Fibroblast of pulmonary artery (primary cell): ENCODE measurements at regions not wholly inside any gene's neighbourhood (a gene's known extent, or its start where the extent isn't known, plus 50 kb on each side); places are given as distances from the start of the nearest gene placed in this dataset.

Experiments used
- DNase-seq: peaks from one replicate; pipeline ENCODE4 v3.0.0-alpha.2; 2010; ENCODE audit warnings: low read depth
- H3K4me3 ChIP-seq: replicated peaks from 2 replicates; pipeline ENCODE4 v1.5.1; 2011; ENCODE audit warnings: low read depth, mild to moderate bottlenecking, control low read depth, low read length, moderate library complexity
- TF ChIP-seq, protein P1 (sequence below): IDR thresholded peaks from 2 replicates; pipeline ENCODE4 v1.5.1; 2011; ENCODE audit warnings: mild to moderate bottlenecking, control low read depth, low read length, inconsistent platforms; ENCODE audit errors: missing control alignments

DNA sequence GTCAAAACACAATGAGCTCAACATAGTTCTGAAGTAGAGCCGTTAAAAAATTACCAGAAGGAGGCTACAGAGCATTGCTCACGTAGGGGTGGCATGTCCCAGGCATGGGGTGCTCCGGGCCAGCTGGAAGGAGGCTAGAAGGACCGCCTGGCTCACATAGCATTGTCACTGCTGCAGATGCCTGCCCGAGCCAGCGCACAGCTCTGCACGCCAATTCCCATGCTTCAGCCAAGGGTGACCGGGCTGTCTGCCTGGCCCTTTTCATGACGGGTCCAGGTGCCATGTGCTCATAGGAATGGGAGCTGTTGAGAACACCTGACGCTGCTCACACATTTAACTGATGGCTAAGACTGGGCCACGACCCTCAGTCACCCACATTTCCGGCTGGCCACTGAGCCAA, 228.9 kb upstream of the FOXF1 start:
- H3K4me3 ChIP-seq: no peak overlapping the region
- no peak for DNase-seq
- TF ChIP-seq, protein P1, sequence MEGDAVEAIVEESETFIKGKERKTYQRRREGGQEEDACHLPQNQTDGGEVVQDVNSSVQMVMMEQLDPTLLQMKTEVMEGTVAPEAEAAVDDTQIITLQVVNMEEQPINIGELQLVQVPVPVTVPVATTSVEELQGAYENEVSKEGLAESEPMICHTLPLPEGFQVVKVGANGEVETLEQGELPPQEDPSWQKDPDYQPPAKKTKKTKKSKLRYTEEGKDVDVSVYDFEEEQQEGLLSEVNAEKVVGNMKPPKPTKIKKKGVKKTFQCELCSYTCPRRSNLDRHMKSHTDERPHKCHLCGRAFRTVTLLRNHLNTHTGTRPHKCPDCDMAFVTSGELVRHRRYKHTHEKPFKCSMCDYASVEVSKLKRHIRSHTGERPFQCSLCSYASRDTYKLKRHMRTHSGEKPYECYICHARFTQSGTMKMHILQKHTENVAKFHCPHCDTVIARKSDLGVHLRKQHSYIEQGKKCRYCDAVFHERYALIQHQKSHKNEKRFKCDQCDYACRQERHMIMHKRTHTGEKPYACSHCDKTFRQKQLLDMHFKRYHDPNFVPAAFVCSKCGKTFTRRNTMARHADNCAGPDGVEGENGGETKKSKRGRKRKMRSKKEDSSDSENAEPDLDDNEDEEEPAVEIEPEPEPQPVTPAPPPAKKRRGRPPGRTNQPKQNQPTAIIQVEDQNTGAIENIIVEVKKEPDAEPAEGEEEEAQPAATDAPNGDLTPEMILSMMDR: no peak

DNA sequence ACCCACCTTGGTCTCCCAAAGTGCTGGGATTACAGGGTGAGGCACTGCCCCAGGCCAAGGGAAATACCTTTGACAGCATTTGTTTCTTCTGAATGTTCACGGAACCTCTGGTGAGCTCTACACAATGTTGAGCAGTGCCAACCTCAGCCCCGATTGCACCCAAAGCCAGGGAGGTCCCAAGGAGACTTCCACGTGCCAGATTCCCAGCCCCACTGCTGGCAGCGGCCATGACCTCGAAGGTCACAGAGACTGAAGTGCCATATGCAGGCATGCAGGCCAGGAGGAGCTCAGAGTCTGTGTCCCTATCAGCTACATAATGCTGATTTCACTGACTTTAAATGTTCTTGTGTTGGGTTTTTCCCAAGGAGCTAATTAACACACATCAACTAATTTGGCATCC, 226.4 kb upstream of the FOXF1 start:
- no peak overlapping the region for H3K4me3 ChIP-seq
- no peak for DNase-seq
- TF ChIP-seq, protein P1: no peak

DNA sequence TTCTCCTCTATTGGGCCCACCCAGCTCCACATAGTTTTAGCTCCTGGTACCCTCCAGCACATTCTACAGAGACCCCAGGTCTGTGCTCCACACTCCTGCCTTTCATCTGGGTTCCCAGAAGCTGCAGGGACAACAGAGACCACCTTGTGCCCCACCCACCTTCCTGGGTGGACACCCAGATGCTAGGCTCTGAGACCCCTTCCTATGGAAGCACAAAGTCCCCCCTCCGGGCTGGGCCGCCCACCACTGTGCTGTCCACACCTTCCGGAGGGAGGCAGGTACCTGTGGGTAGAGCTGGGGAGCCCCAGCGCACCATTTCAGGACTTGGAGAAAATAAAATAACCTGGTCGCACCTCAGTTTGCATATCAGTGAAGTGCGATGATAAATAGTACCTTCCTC, 224.9 kb upstream of the FOXF1 start:
- no peak for DNase-seq
- H3K4me3 ChIP-seq: no peak overlapping the region
- TF ChIP-seq, protein P1: no peak

DNA sequence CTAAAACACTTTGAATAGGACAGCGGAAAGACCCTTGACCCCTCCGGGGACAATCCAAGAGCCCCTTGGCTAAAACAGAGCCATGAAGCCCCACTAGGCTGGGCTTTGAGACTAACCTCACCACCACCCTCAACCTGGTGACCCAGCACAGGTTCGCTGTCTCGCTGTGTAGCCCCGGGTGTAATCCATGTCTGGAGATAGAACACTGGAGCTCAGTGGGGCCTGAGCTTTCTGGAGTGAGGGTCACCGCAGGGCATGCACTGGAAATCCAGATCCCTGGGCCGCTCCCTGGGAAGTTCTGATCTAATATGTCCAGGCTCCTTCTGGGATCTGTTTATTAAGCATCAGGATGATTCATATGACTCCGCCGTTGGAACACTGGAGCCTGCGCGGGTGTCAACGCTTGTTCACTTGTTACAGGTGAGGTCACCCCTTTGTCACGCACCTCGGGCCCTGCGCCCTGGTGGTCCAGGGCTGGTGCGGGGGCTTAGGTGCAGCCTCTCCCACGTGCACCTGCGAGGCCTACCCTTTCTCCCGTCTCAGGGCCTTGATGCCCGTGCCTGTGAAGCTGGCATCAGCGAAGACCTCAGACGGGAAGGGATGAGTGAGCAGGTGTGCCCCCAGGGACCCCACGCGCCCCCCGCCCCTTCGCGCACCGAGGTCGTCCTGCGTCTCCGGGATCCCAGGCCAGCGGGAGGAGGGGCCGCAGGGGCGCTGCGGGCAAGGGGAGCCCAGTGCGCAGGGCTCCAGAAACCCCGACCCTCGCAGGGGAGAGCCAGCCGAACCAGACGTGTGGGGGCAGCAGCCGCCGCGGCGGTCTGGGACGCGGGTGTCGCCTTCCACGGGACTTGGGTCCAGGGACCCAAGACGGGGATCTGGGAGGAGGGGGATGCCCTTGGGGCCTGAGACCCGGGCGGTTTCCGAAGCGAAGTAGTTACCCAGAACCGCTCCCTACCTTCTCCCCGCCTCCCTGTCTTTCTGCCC, 224.1 kb upstream of the FOXF1 start:
- TF ChIP-seq, protein P1: no peak
- no peak for DNase-seq
- H3K4me3 ChIP-seq: no peak overlapping the region

DNA sequence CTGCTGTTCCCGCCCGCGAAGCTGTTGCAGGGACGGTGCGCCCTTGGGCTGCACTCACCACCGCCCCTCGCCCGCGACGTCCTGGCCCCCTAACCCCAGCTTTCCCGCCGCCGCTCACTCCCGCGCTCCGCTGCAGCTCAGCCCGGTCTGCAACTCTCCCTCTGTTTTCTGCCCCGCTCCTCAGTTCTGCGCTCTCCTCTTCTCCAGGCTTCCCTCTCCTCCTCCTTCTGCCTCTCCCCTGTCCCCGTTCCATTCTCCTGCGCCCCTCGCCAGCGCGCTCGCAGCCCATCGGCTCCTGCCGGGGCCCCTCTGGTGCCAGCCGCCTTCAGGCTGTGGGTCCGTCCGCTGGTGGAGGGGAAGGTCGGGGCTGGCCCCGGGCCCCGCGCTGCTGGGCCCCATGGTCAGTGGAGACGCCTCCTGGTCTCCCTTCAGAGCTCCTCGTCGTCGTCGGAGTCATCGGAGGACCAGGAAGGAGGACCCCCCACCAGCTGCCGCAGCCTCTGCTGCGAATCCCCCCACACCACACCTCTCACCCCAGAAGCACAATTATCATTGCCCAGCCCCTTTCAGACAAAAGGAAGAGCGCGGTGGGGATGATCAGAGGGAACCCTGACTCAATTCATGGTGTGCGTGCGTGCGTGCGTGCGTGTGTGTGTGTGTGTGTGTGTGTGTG, 223.2 kb upstream of the FOXF1 start:
- no peak for DNase-seq
- no peak overlapping the region for H3K4me3 ChIP-seq
- TF ChIP-seq, protein P1: no peak

DNA sequence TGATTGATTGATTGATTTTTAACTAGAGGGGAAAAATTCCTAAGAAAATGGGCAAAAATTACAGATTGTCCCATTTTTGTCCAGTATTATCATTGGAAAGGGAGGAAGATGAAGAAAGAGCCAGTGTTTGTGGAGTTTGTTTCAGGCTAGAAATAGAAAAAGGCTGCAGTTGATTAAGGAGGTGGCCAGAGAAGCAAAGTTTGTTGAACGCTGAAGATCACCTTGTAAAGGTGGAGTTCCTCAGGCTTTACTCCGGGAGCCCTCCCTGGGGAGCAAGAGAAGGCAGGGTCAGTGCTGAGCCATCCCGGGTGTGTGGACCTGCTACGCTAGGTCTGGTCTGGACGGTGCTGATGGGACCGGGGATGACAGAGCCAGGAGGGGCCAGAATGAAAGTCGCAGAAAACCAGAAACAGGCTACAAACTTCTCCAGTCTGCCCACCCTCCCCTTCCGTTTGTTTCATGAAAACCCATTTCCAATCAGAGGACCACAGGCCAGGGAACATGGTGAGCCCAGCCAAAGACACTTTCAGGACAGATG, 222.6 kb upstream of the FOXF1 start:
- H3K4me3 ChIP-seq: no peak overlapping the region
- TF ChIP-seq, protein P1: no peak
- DNase-seq: no peak
